A172 (cell line): ENCODE measurements at regions not wholly inside any gene's neighbourhood (a gene's known extent, or its start where the extent isn't known, plus 50 kb on each side); places are given as distances from the start of the nearest gene placed in this dataset.

Experiments
- DNase-seq: peaks from one replicate; pipeline ENCODE4 v3.0.0-alpha.2; 2015; ENCODE audit warnings: low spot score

DNA sequence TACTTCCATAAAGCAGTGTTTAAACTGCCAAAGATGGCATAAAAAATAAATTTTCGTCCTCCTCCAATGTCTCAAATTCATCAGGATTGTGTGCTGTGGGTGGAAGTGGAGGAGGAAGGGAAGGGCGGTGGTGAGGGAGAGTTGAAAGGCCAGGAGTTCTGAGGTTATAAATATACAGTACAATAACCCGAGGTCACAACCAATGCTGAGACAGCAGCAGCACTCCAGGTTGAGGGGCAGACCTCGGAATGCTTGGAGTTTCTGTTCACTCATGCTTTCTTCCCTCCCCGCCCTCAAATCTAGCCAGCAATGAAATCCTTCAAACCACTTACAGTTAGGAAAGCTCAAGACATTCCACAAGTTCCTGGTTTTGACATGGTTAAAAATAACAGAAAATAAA lies 134.0 kb upstream of the SMAD1 start:
- peak; percentile 4 for DNase-seq

DNA sequence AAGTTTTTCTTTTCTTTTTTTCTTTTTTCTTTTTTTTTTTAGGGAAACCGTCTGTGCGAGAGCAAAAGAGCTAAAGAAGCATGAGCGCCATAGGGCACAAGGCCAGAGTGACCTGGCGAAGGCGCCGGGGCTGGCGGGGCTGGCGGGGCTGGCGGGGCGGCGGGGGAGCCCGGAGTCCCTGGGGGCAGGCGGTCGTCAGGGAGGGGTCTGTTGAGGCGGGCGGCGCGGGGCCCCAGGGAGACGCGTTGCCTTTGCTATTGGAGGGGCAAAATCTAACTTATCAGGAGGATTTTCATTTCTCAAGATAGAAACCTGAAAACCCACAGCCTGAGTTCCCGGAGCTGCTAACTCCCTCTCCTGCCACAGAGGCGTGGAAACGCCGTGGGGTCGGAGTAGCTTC lies 135.6 kb upstream of the SMAD1 start:
- DNase-seq, result no peak

DNA sequence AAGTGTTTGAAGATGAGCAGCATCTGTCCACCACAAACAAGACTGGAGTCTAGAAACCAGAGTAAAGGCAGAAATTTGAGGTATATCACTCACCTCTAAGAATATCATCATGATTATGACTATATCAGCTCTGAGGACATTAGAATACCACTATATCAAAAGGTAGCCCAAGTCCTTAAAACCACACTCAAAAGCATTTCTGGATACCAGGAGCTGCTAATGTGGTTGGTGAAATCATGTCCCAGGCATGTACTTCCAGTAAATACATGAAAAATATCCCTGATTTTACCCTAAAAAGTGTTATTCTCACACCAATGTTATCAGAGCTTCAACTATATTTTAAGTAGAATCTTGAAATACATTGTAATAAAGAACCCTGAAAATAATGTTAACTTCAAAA lies 136.3 kb upstream of the SMAD1 start:
- no peak for DNase-seq

DNA sequence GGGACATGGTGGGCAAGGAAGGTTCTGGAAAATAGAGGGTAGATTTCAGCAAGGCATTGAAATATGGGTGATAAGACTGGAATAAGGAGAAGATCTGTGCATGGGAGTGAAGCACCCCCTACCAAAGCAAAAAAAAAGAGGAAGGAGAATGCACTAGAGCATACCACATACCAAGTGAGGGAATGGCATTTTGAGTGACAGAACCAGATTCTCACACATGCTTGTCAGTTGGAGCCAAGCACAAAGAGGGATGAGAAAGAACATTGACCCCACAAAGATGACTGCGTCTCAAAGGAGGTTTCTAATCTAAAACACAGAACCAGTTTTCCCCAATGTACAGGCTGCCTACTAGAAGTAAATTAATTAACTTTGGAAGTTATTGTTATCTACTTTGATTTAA lies 140.3 kb upstream of the SMAD1 start:
- DNase-seq, result no peak

DNA sequence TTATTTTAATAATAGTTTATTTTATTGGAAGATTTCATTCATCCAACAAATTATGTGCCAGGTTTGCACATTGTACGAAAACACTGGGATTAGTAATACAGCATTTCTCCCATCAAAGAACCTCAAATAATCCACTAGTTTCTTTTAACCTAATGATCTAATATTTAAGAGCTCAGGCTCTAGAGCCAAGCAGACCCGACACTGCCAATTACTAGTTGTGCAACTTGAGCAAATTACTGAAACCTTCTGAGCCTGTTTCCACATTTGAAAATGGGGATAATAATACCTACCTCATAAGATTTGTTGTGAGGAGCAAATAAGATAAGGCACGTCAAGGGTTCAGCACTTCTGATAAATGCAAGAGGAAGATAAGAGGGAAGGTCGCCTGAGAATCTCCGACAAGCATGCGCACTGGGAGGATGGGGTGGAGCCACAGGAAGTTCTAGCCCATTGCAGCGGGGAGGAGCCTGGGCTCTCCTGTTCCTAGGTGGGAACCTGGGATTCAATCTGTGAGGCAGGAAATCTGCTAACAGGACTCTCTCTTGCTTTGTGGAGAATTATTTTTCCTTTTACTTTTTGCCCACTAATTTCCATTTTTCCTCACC lies 141.5 kb upstream of the SMAD1 start:
- DNase-seq, result no peak

DNA sequence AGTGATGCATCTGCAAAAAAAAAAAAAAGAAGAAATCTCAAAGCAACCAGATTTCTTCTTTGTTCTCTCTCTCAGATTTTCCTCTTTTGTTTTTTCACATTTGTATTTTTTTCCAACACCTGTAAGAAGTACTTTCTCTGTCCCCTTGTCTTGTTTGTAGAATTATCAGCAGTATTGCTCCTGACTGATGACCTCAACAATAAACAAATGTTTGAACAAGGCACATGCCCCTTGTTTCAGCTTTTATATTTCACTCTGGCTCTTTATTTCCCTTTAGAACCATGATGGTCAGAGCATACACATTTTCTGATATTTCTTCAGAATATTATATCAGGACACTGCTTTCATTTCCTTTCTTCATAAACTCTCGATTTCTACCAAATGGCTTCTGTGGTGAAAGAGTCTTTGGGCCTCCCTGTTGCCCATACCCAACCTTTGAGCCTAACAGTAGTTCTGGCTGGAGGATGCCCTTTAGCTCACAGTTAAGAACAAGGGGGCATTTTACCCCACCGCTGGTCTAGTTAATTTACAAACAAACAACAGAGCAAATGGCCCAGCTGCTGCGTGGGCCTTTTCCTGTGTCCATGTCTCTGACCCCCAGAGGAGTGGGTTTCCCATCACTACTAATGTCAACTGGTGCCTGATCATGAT lies 142.5 kb upstream of the SMAD1 start:
- DNase-seq, result no peak

DNA sequence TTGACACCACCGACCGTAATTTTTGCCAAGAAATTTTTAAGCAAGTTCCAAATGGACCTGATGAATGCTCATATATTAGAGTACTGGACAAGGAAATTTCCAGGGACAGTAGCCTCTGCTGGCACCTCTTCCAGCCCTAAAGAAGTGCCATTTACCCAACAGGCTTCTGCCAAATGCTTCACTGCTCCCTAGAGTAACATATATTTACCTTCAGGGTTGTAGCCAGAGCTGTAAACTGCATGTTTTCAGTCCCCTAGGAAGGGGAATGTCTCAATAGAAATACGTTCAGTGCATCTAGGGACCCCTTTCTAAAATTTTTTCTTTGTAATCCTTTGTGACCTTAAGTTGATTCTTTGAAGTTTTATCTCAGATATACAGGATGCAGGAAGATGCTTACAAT lies 143.1 kb upstream of the SMAD1 start:
- DNase-seq, result no peak

DNA sequence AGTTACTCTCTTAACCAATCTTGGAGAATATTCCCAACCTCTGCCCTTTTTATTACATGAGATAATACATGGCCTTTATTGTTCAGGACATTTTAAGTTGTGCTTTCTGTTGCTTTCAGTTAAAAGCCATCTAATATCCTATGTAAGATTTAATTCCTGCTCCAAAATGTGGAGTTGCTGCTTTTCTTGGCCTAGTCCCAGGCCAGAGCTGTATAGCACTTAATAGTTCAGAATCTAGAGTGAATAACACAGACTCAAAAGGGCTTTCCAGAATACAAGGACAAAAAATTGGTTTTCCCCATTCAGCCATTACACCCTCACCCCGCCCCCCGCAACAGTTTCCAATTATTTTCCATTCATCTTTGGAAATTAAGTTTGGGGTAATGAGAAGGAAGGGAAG lies 144.3 kb upstream of the SMAD1 start:
- DNase-seq, result no peak

DNA sequence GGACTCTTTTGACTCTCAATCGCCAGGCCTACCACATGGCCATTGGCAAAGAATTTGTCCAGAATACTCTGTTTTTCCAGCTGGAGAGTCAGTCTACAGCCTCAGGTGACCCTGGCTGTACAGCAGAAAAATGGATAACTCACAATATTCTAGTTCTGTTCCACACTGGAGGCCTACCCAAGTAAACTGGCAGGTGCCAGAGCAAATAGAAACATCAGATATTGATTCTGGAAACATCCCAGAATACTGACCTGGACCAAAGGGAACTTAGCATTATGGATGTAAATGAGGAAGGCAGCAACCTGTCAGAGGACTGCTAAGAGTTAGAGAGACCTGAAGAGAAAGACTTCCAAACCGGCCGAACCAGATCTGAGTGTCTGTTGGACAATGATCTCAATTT lies 147.9 kb upstream of the SMAD1 start:
- DNase-seq, result no peak

DNA sequence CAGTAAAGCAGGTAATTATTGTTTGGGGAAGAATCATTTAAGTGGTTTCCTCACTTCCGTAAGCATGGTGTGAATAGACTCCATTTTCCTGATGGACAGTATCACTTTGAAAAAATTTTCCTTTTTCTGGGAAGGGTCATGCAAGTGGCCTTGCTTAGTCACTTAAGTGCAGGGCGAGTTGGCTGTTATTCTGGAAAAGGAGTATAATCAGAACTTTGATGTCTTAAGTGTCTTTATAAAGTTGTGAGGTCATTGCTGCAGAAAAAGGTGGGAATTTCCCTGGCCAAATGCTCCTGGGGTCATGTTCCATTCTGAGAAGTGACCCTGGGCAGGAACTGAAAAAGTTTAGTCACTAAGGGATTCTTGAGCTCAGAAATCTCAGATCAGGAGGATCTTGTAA lies 146.1 kb upstream of the OTUD4 start:
- DNase-seq, result no peak

DNA sequence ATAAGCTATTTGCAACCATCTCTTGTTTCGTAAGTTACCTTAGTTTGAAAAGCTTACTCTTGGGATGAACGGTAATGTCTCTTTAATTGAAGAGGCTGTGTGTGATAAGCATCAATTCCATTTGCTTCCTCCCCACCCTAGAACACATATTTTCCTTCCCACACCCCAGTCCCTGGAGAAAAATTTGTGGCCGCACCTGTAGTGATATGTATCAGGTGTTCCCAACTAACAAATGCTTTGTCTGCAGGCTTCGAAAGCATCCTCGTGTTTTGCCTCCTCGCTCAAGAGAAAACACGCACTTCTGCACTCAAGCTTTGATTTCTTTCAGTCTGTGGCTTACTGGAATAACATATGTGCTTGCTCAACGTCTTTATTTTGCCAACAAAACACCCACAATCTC lies 143.8 kb upstream of the OTUD4 start:
- no peak for DNase-seq

DNA sequence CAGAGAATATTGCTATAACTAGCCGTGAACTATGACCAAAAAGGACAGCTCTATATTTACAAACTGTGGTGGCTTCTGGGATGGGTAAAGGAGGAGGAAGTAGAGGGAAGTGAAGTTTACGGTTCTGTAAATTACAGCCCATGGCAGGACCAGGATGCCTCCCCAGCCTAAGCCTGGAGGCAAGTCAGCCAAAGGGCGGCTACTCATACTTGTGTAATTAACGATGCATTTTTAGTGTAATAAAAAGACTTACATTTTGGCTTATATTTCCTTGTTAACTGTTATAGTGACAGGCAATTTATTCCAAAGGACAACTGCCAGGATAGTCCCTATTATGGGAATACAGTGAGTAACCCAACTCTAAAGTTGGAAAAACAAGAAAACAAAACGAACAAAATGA lies 139.9 kb upstream of the OTUD4 start:
- no peak for DNase-seq

DNA sequence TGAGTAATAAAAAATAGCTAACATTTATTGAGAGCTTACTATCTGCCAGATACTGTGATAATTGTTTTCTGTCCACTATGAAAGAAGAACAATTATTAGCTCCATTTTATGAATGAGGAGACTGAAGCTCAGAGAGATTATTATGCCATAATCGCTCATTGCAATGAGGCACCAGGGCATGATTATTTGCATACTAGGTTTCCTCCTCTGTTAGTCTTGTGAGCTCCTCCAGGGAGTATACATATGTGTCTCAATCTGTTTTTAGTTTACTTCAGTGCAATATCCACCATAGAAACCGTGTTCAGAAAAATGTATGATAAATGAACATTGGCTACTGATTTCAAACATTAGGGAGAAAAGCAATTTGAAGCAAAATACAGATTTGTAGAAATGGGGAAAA lies 139.4 kb upstream of the OTUD4 start:
- no peak for DNase-seq

DNA sequence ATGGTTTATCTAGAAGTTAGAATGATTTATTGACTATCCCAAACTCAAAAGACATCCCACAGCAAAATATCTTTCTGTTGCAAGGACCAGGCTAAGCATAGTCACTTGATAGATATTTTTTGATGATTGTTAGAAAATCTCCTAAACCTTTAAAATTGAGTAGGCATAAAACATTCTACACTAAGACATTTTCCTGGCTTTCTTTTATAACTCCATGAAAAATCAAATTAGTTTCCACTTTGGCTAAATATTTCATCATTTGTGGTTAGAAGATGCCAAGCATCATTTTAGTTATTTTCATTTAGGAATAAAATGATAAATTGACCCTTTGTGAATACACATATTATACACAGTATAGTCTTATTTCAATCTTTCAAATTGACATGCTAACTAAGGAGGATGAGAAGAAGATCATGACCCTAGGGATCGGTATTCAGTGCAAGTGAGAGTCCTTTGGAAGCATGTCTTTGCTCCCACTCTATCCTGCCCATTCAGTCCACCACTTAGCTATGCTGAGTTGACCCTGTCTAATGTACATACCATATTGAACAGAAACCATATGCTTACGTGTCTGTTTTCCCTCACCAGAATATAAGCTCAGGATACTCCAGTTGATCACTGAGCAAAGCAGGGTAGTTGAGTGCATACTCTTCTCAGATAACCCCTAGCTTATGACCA lies 136.6 kb upstream of the OTUD4 start:
- DNase-seq, result no peak

DNA sequence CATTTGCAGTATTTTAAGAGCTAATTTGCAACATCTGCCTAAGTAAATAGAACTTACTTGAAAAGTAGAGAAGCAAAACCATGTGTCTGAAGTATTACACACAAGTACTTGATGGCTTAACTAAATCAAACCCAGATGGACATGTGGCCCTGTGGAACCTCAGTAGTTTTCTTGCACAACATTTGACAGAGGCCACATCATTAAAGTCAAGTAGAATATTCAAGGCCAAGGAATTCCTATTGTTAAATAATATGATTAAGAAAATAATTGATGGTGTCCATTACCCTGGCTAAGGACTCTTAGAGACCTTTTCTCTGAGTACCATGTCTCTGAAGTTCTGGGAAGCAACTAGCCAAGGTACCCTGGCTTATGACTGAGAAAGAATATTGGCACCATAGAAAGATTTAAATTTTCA lies 135.4 kb upstream of the OTUD4 start:
- no peak for DNase-seq

DNA sequence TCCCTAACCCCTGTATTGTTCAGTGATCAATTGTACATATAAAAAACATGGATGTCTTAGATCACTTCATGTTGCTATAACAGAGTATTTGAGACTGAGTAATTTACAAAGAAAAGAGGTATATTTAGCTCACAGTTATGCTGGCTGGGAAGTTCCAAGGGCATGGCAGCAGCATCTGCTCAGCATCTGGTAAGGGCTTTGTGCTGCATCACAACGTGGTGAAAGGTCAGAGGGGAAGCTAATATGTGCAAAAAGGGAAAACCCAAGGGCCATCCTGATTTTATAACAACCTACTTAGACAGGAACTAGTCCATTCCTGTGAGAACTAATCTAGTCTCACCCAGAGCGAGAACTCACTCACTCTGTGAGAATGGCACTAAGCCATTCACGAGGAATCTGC lies 128.2 kb upstream of the OTUD4 start:
- no peak for DNase-seq

DNA sequence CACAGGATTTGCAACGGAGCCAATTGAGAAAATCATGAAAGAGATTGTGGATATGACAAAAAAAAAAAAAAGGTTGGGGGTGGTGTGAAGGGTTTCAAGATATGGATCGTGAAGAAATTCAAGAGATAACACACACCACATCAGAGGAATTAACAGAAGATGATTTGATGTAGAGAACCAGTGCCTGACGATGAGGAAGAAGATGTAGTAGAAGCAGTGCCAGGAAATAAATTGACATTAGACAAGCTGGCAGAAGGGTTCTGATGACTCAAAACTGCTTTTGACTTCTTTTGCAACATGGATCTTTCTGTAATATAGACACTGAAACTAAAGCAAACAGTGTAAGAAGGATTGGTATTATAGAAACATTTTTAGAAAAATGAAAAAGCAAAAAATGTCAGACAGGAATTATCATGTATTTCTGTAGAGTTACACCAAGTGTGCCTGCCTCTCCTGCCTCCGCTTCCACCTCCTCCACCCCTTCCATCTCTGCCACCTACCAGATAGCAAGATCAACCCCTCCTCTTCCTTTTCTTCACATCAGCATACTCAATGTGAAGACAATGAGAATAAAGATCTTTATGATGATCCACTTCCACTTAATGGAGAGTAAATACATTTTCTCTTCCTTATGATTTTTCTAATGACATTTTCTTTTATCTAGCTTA lies 127.5 kb upstream of the OTUD4 start:
- DNase-seq, result no peak

DNA sequence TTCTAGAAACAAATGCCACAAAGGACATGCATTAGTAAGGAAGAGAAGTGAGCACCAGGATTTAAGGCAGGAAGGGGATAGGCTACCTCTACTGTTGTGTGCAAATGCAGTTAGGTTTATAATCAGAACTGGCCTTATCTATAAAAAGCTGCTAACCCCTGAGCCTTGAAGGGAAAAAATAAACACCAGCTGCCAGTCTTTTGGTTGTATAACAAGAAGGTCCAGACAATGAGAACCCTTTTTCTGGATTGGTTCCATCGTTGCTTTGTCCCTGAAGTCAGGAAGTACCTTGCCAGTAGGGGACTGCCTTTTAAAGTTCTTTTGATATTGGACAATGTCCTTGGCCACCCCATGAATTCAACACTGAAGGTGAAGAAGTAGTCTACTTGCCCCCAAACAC lies 126.7 kb upstream of the OTUD4 start:
- DNase-seq, result no peak

DNA sequence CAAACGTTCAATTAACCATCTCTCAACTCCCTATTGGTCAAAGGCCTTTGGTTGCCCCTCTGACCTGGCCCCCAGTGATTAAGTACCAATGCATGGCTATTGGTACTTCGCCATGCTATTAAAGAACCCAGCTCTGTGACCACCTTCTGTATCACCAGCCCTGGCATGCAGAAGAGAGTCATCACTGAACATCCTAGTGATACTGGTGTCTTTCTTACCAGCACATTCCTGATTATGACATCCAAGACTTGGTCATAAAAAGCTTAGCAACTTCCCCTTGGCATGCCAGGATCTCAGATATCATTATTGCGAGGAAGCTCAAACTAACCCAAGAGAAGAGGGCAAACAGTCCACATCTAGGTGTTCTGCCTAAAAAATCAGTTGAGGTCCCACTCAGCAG lies 122.3 kb upstream of the OTUD4 start:
- no peak for DNase-seq

DNA sequence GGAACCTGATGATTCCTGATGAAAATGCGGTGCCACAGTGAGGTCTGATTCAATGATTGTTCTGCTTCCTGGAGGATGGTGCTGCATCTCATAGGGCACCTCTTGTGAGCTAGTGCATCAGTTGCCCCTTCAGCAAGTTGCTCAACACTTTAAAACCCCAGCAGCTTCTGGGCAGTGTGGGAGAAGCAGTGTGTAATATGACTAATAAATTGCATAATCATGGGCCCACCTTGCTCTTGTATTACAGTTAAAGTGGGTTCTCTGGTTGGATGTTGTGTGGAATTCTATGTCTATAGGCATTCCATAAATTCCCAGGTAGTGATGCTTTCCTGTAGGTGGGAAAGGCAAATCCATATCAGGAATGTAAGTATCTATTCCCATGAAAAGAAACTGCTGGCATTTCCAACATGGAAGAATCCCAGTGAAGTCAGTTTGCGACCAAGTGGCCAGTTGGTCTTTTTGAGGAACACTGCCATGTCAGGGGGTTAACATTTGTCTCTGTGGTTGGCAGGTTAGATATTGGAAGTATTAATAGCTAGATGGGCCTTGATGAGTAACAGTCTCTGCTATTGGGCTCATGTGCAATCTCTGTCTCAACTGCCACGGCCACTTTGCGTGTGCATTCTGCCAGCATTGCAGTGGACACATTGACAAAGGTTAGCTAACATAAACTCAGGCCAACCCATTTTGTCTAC lies 121.1 kb upstream of the OTUD4 start:
- no peak for DNase-seq

DNA sequence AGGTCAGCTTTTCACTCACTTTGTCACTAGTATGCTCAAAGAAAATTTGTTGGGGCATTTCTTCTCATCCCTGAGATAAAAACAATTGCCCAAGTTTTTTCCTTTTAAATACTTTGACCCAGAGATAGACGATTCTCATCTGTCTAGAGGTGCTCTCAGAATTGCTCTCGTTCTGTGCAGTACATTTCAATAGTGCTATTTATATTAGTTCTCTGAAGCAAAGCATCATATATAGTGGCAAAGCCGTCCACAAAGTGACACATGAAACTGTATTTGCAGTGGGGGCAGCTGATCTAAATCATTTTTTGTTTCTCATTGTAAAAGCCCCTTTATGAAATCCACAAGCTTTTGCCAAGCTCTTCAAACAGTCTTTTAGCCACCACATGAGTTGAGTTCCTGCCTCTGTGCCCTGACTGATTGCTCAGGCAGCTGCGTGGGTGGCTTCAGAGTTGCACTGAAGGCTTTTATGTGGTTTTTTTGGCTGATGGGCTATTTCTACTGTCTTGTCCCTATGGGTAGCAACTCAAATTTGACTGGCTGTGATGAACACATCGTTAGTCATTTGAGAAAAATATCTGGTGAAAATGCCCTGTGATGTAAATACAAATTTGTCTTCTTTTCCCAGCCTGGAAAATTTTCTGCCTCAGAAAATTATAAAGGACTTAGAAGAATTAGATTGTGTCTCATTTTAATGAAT lies 119.1 kb upstream of the OTUD4 start:
- peak; percentile 38 for DNase-seq

DNA sequence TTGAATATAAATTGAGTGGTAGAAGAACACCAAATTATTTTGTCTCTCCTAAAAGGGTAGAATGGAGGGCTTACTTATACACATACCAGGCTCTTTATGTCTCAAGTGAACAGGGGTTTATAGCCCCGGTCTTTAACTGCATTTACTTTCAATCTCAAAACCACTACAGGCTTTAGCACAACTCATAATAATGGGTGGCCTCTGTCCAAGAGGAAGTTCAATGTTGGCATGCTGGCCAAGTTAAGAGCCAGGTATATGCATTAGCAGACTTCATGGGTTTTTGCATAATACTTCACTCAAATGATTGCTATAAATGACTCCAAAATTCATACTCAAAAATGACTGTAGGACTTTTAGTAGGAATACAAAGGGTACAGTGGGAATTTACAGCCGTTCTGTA lies 118.5 kb upstream of the OTUD4 start:
- DNase-seq, result no peak
